ENCODE measurements at regions not wholly inside any gene's neighbourhood (a gene's known extent, or its start where the extent isn't known, plus 50 kb on each side); places are given as distances from the start of the nearest gene placed in this dataset.

DNA sequence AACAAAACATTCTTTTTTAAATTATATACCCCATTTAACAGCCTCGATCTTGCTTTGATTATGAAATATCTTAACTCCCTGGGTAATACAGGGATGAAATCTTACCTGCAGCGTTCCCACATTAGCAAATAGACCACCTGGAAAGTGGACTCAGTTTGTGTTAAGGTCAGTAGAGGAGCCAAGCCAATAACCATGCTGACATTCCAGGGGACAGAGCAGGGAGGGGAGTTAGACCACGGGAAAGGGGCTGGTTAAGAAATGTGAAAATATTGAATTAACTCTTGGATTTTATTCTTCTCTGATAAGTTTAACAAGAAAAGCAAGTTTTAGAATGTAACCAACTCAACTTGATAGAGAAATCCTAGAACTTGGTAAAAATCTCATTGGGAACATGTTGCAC lies 144.9 kb upstream of the CLEC14A start:
- no peak overlapping the region for H3K27ac ChIP-seq (ENCODE audit: low read depth, low read length)
- no peaks in the 10 kb centered on the region for H3K9me3 ChIP-seq (ENCODE audit: control insufficient read depth, insufficient read depth, low read length)
- POLR2A ChIA-PET = no interaction called here
- H3K27me3 ChIP-seq (ENCODE audit: control insufficient read depth, insufficient read depth, low read length) = no peaks in the 10 kb centered on the region
- no peak for TF ChIP-seq CTCF (IDR thresholded peaks at IDR 0.05; ENCODE audit: low read depth, low read length)
- CTCF ChIA-PET = no interaction called here
- DNase-seq (ENCODE audit: low read depth, low spot score) = no peak
- no peak overlapping the region for H3K4me3 ChIP-seq (ENCODE audit: low read depth, low read length)

DNA sequence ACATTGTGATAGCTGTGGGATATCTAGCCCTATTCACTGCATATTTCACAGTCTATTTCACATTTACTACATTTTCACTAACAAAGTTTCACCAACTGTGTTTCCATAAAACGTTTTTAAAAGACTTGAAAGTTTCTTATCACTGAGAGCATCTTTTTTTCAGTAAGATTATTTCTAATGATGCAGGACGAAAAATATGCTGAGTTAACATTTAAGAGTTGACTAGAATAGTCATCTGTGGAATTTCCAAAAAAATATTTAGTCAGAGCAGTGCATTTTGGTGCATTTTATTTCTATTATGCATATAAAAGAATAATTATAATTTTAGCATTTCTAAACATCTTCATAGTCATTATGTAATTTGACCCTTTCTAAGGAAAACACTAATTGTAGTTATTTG lies 143.8 kb upstream of the CLEC14A start:
- no peak for DNase-seq (ENCODE audit: low read depth, low spot score)
- Histone ChIP-seq H3K27me3 (ENCODE audit: control insufficient read depth, insufficient read depth, low read length) (no peaks in the 10 kb centered on the region), H3K4me3 (ENCODE audit: low read depth, low read length) (no peak overlapping the region), H3K27ac (ENCODE audit: low read depth, low read length) (no peak overlapping the region), H3K9me3 (ENCODE audit: control insufficient read depth, insufficient read depth, low read length) (no peaks in the 10 kb centered on the region)
- CTCF ChIA-PET = no interaction called here
- POLR2A ChIA-PET = no interaction called here
- TF ChIP-seq CTCF (IDR thresholded peaks at IDR 0.05; ENCODE audit: low read depth, low read length) = no peak

DNA sequence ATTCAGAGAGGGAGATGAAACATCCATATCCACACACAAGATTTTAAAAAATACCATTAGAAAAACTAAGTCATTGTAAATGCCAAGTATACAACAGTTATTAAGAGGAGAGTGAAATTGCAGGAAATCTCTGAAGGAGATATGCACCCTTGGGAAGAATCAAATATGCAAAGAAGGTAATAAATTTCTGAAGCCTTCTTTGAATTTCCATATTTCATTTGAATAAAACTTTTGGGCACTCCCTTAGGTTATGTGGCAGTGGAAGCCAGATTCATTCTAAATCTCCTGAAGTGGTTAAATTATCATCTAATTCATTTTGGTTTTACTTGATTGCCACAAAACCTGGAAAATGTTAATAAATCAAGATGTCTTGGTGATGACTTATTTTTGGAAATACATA lies 138.9 kb upstream of the CLEC14A start:
- no peak for TF ChIP-seq CTCF (IDR thresholded peaks at IDR 0.05; ENCODE audit: low read depth, low read length)
- Histone ChIP-seq H3K9me3 (ENCODE audit: control insufficient read depth, insufficient read depth, low read length) (no peaks in the 10 kb centered on the region), H3K4me3 (ENCODE audit: low read depth, low read length) (no peak overlapping the region), H3K27ac (ENCODE audit: low read depth, low read length) (no peak overlapping the region), H3K27me3 (ENCODE audit: control insufficient read depth, insufficient read depth, low read length) (no peaks in the 10 kb centered on the region)
- no peak for DNase-seq (ENCODE audit: low read depth, low spot score)
- POLR2A ChIA-PET = no interaction called here
- CTCF ChIA-PET = no interaction called here

DNA sequence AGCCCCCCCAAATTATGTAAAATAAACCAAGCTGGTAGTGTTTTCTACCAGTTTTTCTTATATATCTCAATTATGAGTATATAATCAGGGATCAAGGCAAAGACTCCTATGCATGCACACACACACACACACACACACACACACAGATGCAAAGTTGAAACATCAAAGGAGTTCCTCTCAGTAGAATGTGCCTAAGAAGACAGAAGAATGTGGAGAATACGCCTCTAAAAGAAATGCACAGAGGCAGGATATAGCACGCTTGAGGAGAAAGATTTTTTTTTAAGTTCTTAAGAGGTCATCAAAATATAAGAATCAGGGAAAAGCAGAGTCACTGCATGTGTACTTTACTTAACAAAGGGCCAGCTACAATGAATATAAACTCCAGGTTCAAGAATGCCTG lies 138.2 kb upstream of the CLEC14A start:
- Histone ChIP-seq H3K27me3 (ENCODE audit: control insufficient read depth, insufficient read depth, low read length) (no peaks in the 10 kb centered on the region), H3K27ac (ENCODE audit: low read depth, low read length) (no peak overlapping the region), H3K9me3 (ENCODE audit: control insufficient read depth, insufficient read depth, low read length) (no peaks in the 10 kb centered on the region), H3K4me3 (ENCODE audit: low read depth, low read length) (no peak overlapping the region)
- ChIA-PET CTCF (no interaction called here), POLR2A (no interaction called here)
- no peak for TF ChIP-seq CTCF (IDR thresholded peaks at IDR 0.05; ENCODE audit: low read depth, low read length)
- DNase-seq (ENCODE audit: low read depth, low spot score) = no peak

- ChIA-PET CTCF (no interaction called here), POLR2A (no interaction called here)
- H3K4me3 ChIP-seq (ENCODE audit: low read depth, low read length) = no peak overlapping the region
- DNase-seq (ENCODE audit: low read depth, low spot score) = no peak
- no peaks in the 10 kb centered on the region for H3K9me3 ChIP-seq (ENCODE audit: control insufficient read depth, insufficient read depth, low read length)
- no peak overlapping the region for H3K27ac ChIP-seq (ENCODE audit: low read depth, low read length)
- TF ChIP-seq CTCF (IDR thresholded peaks at IDR 0.05; ENCODE audit: low read depth, low read length) = no peak
- no peaks in the 10 kb centered on the region for H3K27me3 ChIP-seq (ENCODE audit: control insufficient read depth, insufficient read depth, low read length)
These were observed 135.4 kb upstream of the CLEC14A start for GRCh38 chr14:38391334-38391733.
